ENCODE measurements at regions not wholly inside any gene's neighbourhood (a gene's known extent, or its start where the extent isn't known, plus 50 kb on each side); places are given as distances from the start of the nearest gene placed in this dataset.

DNA sequence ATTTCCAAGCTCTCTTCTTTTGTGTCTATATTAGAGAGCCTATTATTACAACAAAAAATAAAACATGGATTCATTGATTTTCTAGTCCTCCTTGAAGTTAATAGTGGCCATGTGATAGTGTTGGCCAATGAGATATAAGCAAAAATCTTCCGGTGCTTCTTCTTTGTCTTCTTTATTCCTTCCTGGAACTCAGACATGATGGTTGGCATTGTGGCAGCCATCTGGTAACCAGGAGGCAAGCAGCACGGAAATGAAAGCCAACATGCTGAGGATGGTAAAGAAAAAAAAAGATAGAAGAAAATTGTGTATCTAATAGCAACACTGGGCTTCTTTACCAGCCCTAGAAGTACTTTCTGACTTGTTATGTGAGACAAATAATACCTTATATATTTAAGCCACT, 50.8 kb upstream of the SEL1L start:
- H3K4me1 ChIP-seq (replicated peaks), result no peaks in the 10 kb centered on the region
- intact Hi-C loops (cut with DNase I), result no loop called here
- TF ChIP-seq CTCF (IDR thresholded peaks at IDR 0.05) (no peak), POLR2AphosphoS5 (IDR thresholded peaks at IDR 0.05) (no peak), POLR2A (IDR thresholded peaks at IDR 0.05) (no peak)
- no peaks in the 10 kb centered on the region for H3K9me3 ChIP-seq
- no peak for DNase-seq (ENCODE audit: low spot score)
- H3K27ac ChIP-seq, result no peak overlapping the region
- H3K27me3 ChIP-seq (replicated peaks; ENCODE audit: insufficient read depth), result no peaks in the 10 kb centered on the region
- H3K36me3 ChIP-seq, result no peaks in the 10 kb centered on the region
- WGBS, result 93% methylated on average over 2 of the region's 2 CpGs
- no peak overlapping the region for H3K4me3 ChIP-seq

- no peak for DNase-seq (ENCODE audit: low spot score)
- Histone ChIP-seq H3K9me3 (no peaks in the 10 kb centered on the region), H3K4me3 (no peak overlapping the region), H3K27ac (no peak overlapping the region), H3K4me1 (replicated peaks) (no peaks in the 10 kb centered on the region), H3K27me3 (replicated peaks; ENCODE audit: insufficient read depth) (peaks cover 5% of the 10 kb centered on the region), H3K36me3 (no peaks in the 10 kb centered on the region)
- TF ChIP-seq POLR2AphosphoS5 (IDR thresholded peaks at IDR 0.05) (no peak), CTCF (IDR thresholded peaks at IDR 0.05) (no peak), POLR2A (IDR thresholded peaks at IDR 0.05) (no peak)
- WGBS, result 86% methylated on average over 7 of the region's 7 CpGs
- intact Hi-C loops (cut with DNase I), result no loop called here
These were observed 55.9 kb upstream of the SEL1L start for GRCh38 chr14:81589381-81590065.

DNA sequence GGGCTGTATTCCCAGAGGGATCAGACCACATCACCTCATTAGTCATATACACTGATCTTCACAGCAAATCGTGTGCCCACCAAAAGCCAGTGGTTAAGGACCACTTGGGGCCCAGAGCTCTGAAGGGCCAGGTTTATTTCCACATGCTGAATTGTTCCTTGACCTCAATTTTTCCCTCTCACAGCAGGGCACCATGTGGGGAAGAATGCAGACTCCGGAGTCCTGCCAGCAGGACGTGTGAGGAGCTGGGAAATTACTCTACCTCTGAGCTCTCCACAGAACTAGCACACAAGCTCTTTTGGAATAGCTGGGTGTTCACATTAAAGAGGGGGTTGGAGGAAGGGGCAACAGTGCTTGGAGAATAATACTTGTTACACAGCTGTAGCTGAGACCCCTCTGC, 57.6 kb upstream of the SEL1L start:
- TF ChIP-seq POLR2AphosphoS5 (IDR thresholded peaks at IDR 0.05), result no peak
- no peak for TF ChIP-seq CTCF (IDR thresholded peaks at IDR 0.05)
- no peak for TF ChIP-seq POLR2A (IDR thresholded peaks at IDR 0.05)
- WGBS, result 84% methylated on average over 3 of the region's 3 CpGs
- no peak overlapping the region for H3K4me3 ChIP-seq
- H3K9me3 ChIP-seq, result no peaks in the 10 kb centered on the region
- no peak overlapping the region for H3K27ac ChIP-seq
- no peaks in the 10 kb centered on the region for H3K4me1 ChIP-seq (replicated peaks)
- H3K27me3 ChIP-seq (replicated peaks; ENCODE audit: insufficient read depth), result peaks cover 5% of the 10 kb centered on the region
- no peaks in the 10 kb centered on the region for H3K36me3 ChIP-seq
- DNase-seq (ENCODE audit: low spot score), result no peak
- intact Hi-C loops (cut with DNase I), result no loop called here

- intact Hi-C loops (cut with DNase I), result no loop called here
- WGBS, result 40% methylated on average over 6 of the region's 6 CpGs
- Histone ChIP-seq H3K27ac (no peak overlapping the region), H3K36me3 (no peaks in the 10 kb centered on the region), H3K4me1 (replicated peaks) (no peaks in the 10 kb centered on the region), H3K27me3 (replicated peaks; ENCODE audit: insufficient read depth) (peaks cover 5% of the 10 kb centered on the region), H3K9me3 (no peaks in the 10 kb centered on the region), H3K4me3 (no peak overlapping the region)
- no peak for TF ChIP-seq CTCF (IDR thresholded peaks at IDR 0.05)
- no peak for TF ChIP-seq POLR2AphosphoS5 (IDR thresholded peaks at IDR 0.05)
- no peak for TF ChIP-seq POLR2A (IDR thresholded peaks at IDR 0.05)
- DNase-seq (ENCODE audit: low spot score), result no peak
These were observed 60.4 kb upstream of the SEL1L start for GRCh38 chr14:81594012-81594411.

DNA sequence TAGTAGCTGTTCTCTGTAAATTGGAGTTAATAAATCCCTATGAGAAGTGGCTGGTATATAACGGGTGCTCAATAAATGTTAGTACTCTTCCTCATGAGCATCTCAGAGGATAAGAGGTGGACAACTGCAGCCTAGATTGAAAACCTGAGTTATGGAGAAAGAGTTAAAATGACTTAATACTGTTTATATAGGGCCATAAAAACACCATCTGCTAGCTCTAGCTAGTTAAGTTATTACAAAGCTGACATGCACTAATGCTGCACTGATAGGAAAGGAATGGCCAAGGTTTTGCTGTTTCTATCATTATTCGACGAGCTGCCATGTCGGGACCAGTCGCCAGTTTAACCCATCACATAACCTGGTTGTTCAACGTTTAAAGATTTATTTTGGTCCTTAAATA, 72.0 kb upstream of the SEL1L start:
- Histone ChIP-seq H3K9me3 (no peaks in the 10 kb centered on the region), H3K27me3 (replicated peaks; ENCODE audit: insufficient read depth) (no peaks in the 10 kb centered on the region), H3K36me3 (no peaks in the 10 kb centered on the region), H3K4me1 (replicated peaks) (no peaks in the 10 kb centered on the region), H3K4me3 (no peak overlapping the region), H3K27ac (no peak overlapping the region)
- intact Hi-C loops (cut with DNase I), result no loop called here
- no peak for TF ChIP-seq POLR2A (IDR thresholded peaks at IDR 0.05)
- no peak for TF ChIP-seq POLR2AphosphoS5 (IDR thresholded peaks at IDR 0.05)
- TF ChIP-seq CTCF (IDR thresholded peaks at IDR 0.05), result no peak
- WGBS, result 45% methylated on average over 6 of the region's 6 CpGs
- DNase-seq (ENCODE audit: low spot score), result no peak

Data from prostate gland (tissue), 2 donors.